A549 (cell line): ENCODE measurements at regions not wholly inside any gene's neighbourhood (a gene's known extent, or its start where the extent isn't known, plus 50 kb on each side); places are given as distances from the start of the nearest gene placed in this dataset.

Source experiments
- ATAC-seq, 2 experiments: fragments of 200-7000 bp in 1 of 2; fragments of >200 bp in 1 of 2; cut with Nextera tagmentation in 1 of 2; cut with Tn5 transposase in 1 of 2; 3 replicates each; pipeline versions ENCODE4 v1.8.0 to v1.9.1; 2018 to 2020; ENCODE audit warnings: mild to moderate bottlenecking in 1 of 2, moderate library complexity in 1 of 2
- CTCF ChIA-PET: fragments of 300-600 bp; sonication (Branson Sonifier 250); formaldehyde crosslinking; extraction: SDS; loops from one replicate; lab custom pipeline; 2021; ENCODE audit warnings: antibody characterized with exemption, inconsistent platforms; lab: Yijun Ruan, JAX
- POLR2A ChIA-PET: fragments of 350-600 bp; formaldehyde crosslinking; extraction: SDS; loops from one replicate; lab custom pipeline; 2021; ENCODE audit warnings: antibody characterized with exemption, inconsistent platforms; lab: Yijun Ruan, JAX
- DNase-seq, 2 experiments: peaks; one replicate each; pipeline versions ENCODE4 v3.0.0 to v3.0.0-alpha.2; 2011 to 2016; ENCODE audit warnings: low read depth in 1 of 2, low spot score in 1 of 2
- FAIRE-seq: peaks from 2 replicates; lab custom pipeline; 2011; peaks lifted over from hg19 to GRCh38; lab: Jason Lieb, UNC
- H3K27ac ChIP-seq, 2 experiments: fragments of >200 bp; sonication (Bioruptor Twin); formaldehyde crosslinking; 3 replicates each; pipeline ENCODE4 v1.5.1; 2016 to 2017
- H3K4me1 ChIP-seq: fragments of >200 bp; sonication (Bioruptor Twin); formaldehyde crosslinking; 3 replicates; pipeline ENCODE4 v1.6.1; 2016
- H3K4me2 ChIP-seq: fragments of >200 bp; sonication (Bioruptor Twin); formaldehyde crosslinking; 3 replicates; pipeline ENCODE4 v1.6.1; 2016
- H3K4me3 ChIP-seq: fragments of >200 bp; sonication (Bioruptor Twin); formaldehyde crosslinking; 3 replicates; pipeline ENCODE4 v1.5.1; 2016
- H3K9me3 ChIP-seq: fragments of >200 bp; sonication (Bioruptor Twin); formaldehyde crosslinking; 3 replicates; pipeline ENCODE4 v1.6.1; 2016
- CBX2 ChIP-seq: fragments of 200-600 bp; sonication (generic); IDR thresholded peaks from 2 replicates; pipeline ENCODE4 v1.6.1; 2016; ENCODE audit warnings: low read depth, mild to moderate bottlenecking, borderline replicate concordance
- CHD4 ChIP-seq: fragments of 200-600 bp; sonication (generic); IDR thresholded peaks from 2 replicates; pipeline ENCODE4 v1.6.1; 2016; ENCODE audit warnings: antibody characterized with exemption, mild to moderate bottlenecking, borderline replicate concordance
- EHMT2 ChIP-seq: fragments of 200-600 bp; sonication (generic); IDR thresholded peaks from 2 replicates; pipeline ENCODE4 v1.6.1; 2016; ENCODE audit warnings: antibody characterized with exemption, low read depth, mild to moderate bottlenecking, moderate library complexity
- ESRRA ChIP-seq: fragments of 150-350 bp; IDR thresholded peaks from 2 replicates; pipeline ENCODE4 v1.6.1; 2014; ENCODE audit warnings: mild to moderate bottlenecking, low read length, borderline replicate concordance
- FOSB ChIP-seq: fragments of 250-450 bp; sonication (Bioruptor Pico); IDR thresholded peaks from 2 replicates; pipeline ENCODE4 v1.5.0; 2020; ENCODE audit warnings: mild to moderate bottlenecking, moderate library complexity
- GATA3 ChIP-seq: IDR thresholded peaks from 2 replicates; pipeline ENCODE4 v1.6.1; 2012; ENCODE audit warnings: borderline replicate concordance
- HOXB13 ChIP-seq: fragments of 250-450 bp; sonication (Bioruptor Pico); IDR thresholded peaks from 2 replicates; pipeline ENCODE4 v1.5.0; 2020; ENCODE audit warnings: low read depth, mild to moderate bottlenecking, moderate library complexity
- MAFK ChIP-seq: fragments of 450-650 bp; IDR thresholded peaks from 2 replicates; pipeline ENCODE4 v1.6.1; 2014; ENCODE audit not compliant: partially characterized antibody
- POLR2A ChIP-seq: IDR thresholded peaks from 2 replicates; pipeline ENCODE4 v1.6.1; 2012; ENCODE audit warnings: mild to moderate bottlenecking, low read length
- POLR2AphosphoS2 ChIP-seq: conservative IDR thresholded peaks from 2 replicates; pipeline ENCODE4 v1.6.1; 2012; ENCODE audit warnings: low read length, improper control_type of control experiment, inconsistent platforms
- RARB ChIP-seq: fragments of 250-450 bp; sonication (Bioruptor Pico); IDR thresholded peaks from 2 replicates; pipeline ENCODE4 v1.8.0; 2021; ENCODE audit warnings: mild to moderate bottlenecking, moderate library complexity
- RCOR1 ChIP-seq: fragments of 150-350 bp; IDR thresholded peaks from 2 replicates; pipeline ENCODE4 v1.6.1; 2014; ENCODE audit warnings: antibody characterized with exemption, low read length, low read depth
- RNF2 ChIP-seq: fragments of 200-600 bp; sonication (generic); IDR thresholded peaks from 2 replicates; pipeline ENCODE4 v1.6.1; 2016; ENCODE audit warnings: low read depth, mild to moderate bottlenecking, antibody characterized with exemption, moderate library complexity, borderline replicate concordance
- SMC3 ChIP-seq: fragments of >200 bp; sonication (Bioruptor Twin); formaldehyde crosslinking; IDR thresholded peaks from 3 replicates; pipeline ENCODE4 v1.6.1; 2018; ENCODE audit warnings: inconsistent platforms
- SREBF2 ChIP-seq: fragments of 450-650 bp; IDR thresholded peaks from 2 replicates; pipeline ENCODE4 v1.6.1; 2014; ENCODE audit warnings: mild to moderate bottlenecking, moderate library complexity
- TFCP2L1 ChIP-seq: fragments of 250-450 bp; sonication (Bioruptor Pico); IDR thresholded peaks from 2 replicates; pipeline ENCODE4 v1.5.0; 2021; ENCODE audit warnings: mild to moderate bottlenecking
- TP53 ChIP-seq: fragments of 250-450 bp; sonication (Bioruptor Pico); IDR thresholded peaks from 2 replicates; pipeline ENCODE4 v1.5.0; 2021; ENCODE audit warnings: mild to moderate bottlenecking, moderate library complexity
- WGBS: methylation state at CpG from one replicate; pipeline ENCODE4 v1.1.6; 2017; ENCODE audit errors: missing lambda C conversion rate; 5-methylcytosine and 5-hydroxymethylcytosine counted together
- TF ChIP-seq, protein P1 (sequence below): fragments of >200 bp; sonication (Bioruptor Twin); formaldehyde crosslinking; IDR thresholded peaks from 3 replicates; pipeline ENCODE4 v1.5.1; 2016
- TF ChIP-seq, protein P2 (sequence below): IDR thresholded peaks from 2 replicates; pipeline ENCODE4 v1.6.1; 2012
- TF ChIP-seq, protein P3 (sequence below): fragments of 450-650 bp; IDR thresholded peaks from 2 replicates; pipeline ENCODE4 v1.6.1; 2014; ENCODE audit warnings: antibody characterized with exemption
- TF ChIP-seq, protein P4 (sequence below): fragments of 200-600 bp; sonication (generic); IDR thresholded peaks from 2 replicates; pipeline ENCODE4 v1.6.1; 2016; ENCODE audit warnings: antibody characterized with exemption, mild to moderate bottlenecking, moderate library complexity
- TF ChIP-seq, protein P5 (sequence below): IDR thresholded peaks from 2 replicates; pipeline ENCODE4 v1.6.1; 2012; ENCODE audit warnings: low read depth, borderline replicate concordance
- TF ChIP-seq, protein P6 (sequence below): IDR thresholded peaks from 2 replicates; pipeline ENCODE4 v1.6.1; 2012
- TF ChIP-seq, protein P7 (sequence below): fragments of >200 bp; sonication (Bioruptor Twin); formaldehyde crosslinking; IDR thresholded peaks from 3 replicates; pipeline ENCODE4 v1.6.1; 2016

DNA sequence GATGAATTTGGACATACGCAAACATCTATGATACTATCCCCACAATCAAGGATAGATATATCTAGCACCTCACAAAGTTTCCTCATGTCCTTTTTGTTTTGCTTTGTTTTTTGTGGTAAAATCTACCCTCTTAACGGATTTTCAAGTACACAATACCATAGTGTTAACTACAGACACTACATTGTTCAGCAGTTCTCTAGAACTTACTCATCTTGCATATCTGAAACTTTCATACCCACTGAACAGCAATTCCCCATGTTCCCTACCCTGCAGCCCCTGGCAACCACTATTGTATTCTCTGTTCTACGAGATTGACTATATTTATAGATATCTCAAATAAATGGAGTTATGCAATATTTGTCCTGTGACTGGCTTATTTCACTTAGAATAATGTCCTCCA lies 58.1 kb upstream of the TJP1 start:
- no peak for DNase-seq
- H3K9me3 ChIP-seq, result no peaks in the 10 kb centered on the region
- H3K4me2 ChIP-seq, result no peak overlapping the region
- no peaks in the 10 kb centered on the region for H3K4me1 ChIP-seq
- TF ChIP-seq FOSB (CRISPR knock-in tag), result no peak
- no peak for TF ChIP-seq SMC3
- TF ChIP-seq, protein P1, sequence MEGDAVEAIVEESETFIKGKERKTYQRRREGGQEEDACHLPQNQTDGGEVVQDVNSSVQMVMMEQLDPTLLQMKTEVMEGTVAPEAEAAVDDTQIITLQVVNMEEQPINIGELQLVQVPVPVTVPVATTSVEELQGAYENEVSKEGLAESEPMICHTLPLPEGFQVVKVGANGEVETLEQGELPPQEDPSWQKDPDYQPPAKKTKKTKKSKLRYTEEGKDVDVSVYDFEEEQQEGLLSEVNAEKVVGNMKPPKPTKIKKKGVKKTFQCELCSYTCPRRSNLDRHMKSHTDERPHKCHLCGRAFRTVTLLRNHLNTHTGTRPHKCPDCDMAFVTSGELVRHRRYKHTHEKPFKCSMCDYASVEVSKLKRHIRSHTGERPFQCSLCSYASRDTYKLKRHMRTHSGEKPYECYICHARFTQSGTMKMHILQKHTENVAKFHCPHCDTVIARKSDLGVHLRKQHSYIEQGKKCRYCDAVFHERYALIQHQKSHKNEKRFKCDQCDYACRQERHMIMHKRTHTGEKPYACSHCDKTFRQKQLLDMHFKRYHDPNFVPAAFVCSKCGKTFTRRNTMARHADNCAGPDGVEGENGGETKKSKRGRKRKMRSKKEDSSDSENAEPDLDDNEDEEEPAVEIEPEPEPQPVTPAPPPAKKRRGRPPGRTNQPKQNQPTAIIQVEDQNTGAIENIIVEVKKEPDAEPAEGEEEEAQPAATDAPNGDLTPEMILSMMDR, result no peak
- no peak for TF ChIP-seq EHMT2
- TF ChIP-seq POLR2A, result no peak
- TF ChIP-seq RNF2, result no peak
- no peak for TF ChIP-seq MAFK
- TF ChIP-seq, protein P2, sequence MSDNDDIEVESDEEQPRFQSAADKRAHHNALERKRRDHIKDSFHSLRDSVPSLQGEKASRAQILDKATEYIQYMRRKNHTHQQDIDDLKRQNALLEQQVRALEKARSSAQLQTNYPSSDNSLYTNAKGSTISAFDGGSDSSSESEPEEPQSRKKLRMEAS, result no peak
- TF ChIP-seq RARB (CRISPR knock-in tag), result no peak
- TF ChIP-seq GATA3, result no peak
- TF ChIP-seq, protein P3, sequence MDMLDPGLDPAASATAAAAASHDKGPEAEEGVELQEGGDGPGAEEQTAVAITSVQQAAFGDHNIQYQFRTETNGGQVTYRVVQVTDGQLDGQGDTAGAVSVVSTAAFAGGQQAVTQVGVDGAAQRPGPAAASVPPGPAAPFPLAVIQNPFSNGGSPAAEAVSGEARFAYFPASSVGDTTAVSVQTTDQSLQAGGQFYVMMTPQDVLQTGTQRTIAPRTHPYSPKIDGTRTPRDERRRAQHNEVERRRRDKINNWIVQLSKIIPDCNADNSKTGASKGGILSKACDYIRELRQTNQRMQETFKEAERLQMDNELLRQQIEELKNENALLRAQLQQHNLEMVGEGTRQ, result no peak
- TF ChIP-seq TP53 (CRISPR knock-in tag), result no peak
- TF ChIP-seq, protein P4, sequence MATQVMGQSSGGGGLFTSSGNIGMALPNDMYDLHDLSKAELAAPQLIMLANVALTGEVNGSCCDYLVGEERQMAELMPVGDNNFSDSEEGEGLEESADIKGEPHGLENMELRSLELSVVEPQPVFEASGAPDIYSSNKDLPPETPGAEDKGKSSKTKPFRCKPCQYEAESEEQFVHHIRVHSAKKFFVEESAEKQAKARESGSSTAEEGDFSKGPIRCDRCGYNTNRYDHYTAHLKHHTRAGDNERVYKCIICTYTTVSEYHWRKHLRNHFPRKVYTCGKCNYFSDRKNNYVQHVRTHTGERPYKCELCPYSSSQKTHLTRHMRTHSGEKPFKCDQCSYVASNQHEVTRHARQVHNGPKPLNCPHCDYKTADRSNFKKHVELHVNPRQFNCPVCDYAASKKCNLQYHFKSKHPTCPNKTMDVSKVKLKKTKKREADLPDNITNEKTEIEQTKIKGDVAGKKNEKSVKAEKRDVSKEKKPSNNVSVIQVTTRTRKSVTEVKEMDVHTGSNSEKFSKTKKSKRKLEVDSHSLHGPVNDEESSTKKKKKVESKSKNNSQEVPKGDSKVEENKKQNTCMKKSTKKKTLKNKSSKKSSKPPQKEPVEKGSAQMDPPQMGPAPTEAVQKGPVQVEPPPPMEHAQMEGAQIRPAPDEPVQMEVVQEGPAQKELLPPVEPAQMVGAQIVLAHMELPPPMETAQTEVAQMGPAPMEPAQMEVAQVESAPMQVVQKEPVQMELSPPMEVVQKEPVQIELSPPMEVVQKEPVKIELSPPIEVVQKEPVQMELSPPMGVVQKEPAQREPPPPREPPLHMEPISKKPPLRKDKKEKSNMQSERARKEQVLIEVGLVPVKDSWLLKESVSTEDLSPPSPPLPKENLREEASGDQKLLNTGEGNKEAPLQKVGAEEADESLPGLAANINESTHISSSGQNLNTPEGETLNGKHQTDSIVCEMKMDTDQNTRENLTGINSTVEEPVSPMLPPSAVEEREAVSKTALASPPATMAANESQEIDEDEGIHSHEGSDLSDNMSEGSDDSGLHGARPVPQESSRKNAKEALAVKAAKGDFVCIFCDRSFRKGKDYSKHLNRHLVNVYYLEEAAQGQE, result no peak
- no peak for TF ChIP-seq RCOR1
- ChIA-PET CTCF (interaction anchor here (1.1 to 1.6 kb wide), 3 partner anchors 16 to 194 kb away, joined by 3 to 5 read pairs (median 3); no protein-coding TSS in a partner anchor), POLR2A (no interaction called here)
- no peak for FAIRE-seq
- no peak overlapping the region for H3K27ac ChIP-seq
- no peak overlapping the region for H3K4me3 ChIP-seq
- WGBS, result 46% methylated on average over 3 of the region's 3 CpGs
- no peak for ATAC-seq

DNA sequence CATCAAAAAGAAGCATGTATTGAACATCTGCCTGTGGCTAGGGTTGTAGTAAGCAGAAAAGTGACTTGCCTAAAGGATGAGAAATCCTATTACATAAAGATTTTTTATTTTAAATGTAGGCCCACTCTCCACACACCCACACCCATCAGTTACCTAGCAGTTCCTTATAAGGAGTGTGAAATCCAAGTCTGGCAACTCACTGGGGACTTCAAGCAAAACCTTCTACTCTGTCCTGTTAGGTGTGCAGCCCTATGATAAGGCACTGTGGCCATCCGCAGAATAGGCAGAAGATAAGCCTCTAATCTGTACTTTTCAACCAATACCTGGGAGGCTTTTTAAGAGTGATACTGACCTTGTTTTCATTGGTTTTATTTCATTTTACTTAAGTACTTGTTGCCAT lies 52.7 kb upstream of the TJP1 start:
- TF ChIP-seq SREBF2 (no peak), FOSB (CRISPR knock-in tag) (no peak), CHD4 (no peak), HOXB13 (CRISPR knock-in tag) (no peak), RCOR1 (no peak), ESRRA (no peak), CBX2 (no peak), TP53 (CRISPR knock-in tag) (no peak), TFCP2L1 (CRISPR knock-in tag) (no peak), POLR2AphosphoS2 (no peak)
- TF ChIP-seq, protein P5, sequence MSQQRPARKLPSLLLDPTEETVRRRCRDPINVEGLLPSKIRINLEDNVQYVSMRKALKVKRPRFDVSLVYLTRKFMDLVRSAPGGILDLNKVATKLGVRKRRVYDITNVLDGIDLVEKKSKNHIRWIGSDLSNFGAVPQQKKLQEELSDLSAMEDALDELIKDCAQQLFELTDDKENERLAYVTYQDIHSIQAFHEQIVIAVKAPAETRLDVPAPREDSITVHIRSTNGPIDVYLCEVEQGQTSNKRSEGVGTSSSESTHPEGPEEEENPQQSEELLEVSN, result no peak
- TF ChIP-seq, protein P1, result no peak
- TF ChIP-seq, protein P6, sequence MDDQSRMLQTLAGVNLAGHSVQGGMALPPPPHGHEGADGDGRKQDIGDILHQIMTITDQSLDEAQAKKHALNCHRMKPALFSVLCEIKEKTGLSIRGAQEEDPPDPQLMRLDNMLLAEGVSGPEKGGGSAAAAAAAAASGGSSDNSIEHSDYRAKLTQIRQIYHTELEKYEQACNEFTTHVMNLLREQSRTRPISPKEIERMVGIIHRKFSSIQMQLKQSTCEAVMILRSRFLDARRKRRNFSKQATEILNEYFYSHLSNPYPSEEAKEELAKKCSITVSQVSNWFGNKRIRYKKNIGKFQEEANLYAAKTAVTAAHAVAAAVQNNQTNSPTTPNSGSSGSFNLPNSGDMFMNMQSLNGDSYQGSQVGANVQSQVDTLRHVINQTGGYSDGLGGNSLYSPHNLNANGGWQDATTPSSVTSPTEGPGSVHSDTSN, result no peak
- TF ChIP-seq, protein P7, sequence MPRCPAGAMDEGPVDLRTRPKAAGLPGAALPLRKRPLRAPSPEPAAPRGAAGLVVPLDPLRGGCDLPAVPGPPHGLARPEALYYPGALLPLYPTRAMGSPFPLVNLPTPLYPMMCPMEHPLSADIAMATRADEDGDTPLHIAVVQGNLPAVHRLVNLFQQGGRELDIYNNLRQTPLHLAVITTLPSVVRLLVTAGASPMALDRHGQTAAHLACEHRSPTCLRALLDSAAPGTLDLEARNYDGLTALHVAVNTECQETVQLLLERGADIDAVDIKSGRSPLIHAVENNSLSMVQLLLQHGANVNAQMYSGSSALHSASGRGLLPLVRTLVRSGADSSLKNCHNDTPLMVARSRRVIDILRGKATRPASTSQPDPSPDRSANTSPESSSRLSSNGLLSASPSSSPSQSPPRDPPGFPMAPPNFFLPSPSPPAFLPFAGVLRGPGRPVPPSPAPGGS, result no peak
- DNase-seq, result no peak
- Histone ChIP-seq H3K4me1 (no peaks in the 10 kb centered on the region), H3K9me3 (no peaks in the 10 kb centered on the region), H3K4me3 (no peak overlapping the region), H3K4me2 (no peak overlapping the region), H3K27ac (no peak overlapping the region)
- ATAC-seq, result no peak
- CTCF ChIA-PET, result interaction anchor here (1.1 kb wide), 1 partner anchor 51 kb away, joined by 6 read pairs; no protein-coding TSS in a partner anchor
- 93% methylated on average over 1 of the region's 1 CpG for WGBS
- POLR2A ChIA-PET, result no interaction called here
- FAIRE-seq, result peak; percentile 51
